ENCODE measurements at regions not wholly inside any gene's neighbourhood (a gene's known extent, or its start where the extent isn't known, plus 50 kb on each side); places are given as distances from the start of the nearest gene placed in this dataset.

GRCh38 chr10:59563531-59563930, 146.1 kb downstream of the SLC16A9 start:
- no peak for DNase-seq
- ATAC-seq = no peak
- no peaks in the 10 kb centered on the region for H3K36me3 ChIP-seq
- no peak overlapping the region for H3K4me3 ChIP-seq
- 80% methylated on average over 1 of the region's 1 CpG for WGBS (ENCODE audit: insufficient coverage, low coverage, low lambda C conversion rate, missing lambda C conversion rate)
- H3K4me1 ChIP-seq = no peaks in the 10 kb centered on the region
- intact Hi-C loops (cut with DNase I) = no loop called here
- no peak for TF ChIP-seq CTCF (IDR thresholded peaks at IDR 0.05)
- TF ChIP-seq POLR2A (IDR thresholded peaks at IDR 0.05) = no peak
- H3K9me3 ChIP-seq = no peaks in the 10 kb centered on the region
- H3K27ac ChIP-seq = no peak overlapping the region
- H3K27me3 ChIP-seq = no peaks in the 10 kb centered on the region

GRCh38 chr10:59562126-59562525, 147.5 kb downstream of the SLC16A9 start:
- intact Hi-C loops (cut with DNase I) = no loop called here
- no peaks in the 10 kb centered on the region for H3K36me3 ChIP-seq
- H3K27me3 ChIP-seq = no peaks in the 10 kb centered on the region
- H3K4me1 ChIP-seq = no peaks in the 10 kb centered on the region
- TF ChIP-seq POLR2A (IDR thresholded peaks at IDR 0.05) (no peak), CTCF (IDR thresholded peaks at IDR 0.05) (no peak)
- ATAC-seq (no peak), DNase-seq (no peak)
- no peaks in the 10 kb centered on the region for H3K9me3 ChIP-seq
- WGBS (ENCODE audit: insufficient coverage, low coverage, low lambda C conversion rate, missing lambda C conversion rate) = 27% methylated on average over 2 of the region's 3 CpGs
- H3K27ac ChIP-seq = no peak overlapping the region
- H3K4me3 ChIP-seq = no peak overlapping the region

DNA sequence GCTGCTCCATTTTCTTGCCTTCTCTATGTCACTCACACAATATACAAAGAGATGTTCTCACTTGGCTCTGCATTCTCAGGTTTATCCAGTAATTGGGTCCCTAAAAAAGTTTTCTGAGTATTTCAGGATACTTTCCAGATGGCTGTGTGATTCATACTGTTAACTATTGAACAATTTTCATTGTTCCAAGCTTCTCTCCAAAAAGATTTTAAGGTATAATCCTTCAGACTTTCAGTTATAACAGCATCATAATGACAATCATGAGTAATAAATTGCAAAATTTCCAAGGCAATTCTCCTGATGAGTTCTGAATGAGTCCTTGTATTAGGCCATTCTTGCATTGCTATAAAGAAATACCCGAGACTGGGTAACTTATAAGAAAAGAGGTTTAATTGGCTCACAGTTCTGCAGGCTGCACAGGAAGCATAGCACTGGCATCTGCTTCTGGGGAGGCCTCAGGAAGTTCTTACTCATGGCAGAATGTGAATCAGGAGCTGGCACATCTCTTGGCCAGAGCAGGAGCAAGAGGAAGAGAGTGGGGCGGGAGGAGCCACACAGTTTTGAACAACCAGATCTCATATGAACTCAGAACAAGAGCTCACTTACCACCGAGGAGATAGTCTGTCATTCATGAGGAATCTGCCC, 148.1 kb downstream of the SLC16A9 start:
- Histone ChIP-seq H3K27ac (no peak overlapping the region), H3K4me1 (no peaks in the 10 kb centered on the region), H3K9me3 (no peaks in the 10 kb centered on the region), H3K36me3 (no peaks in the 10 kb centered on the region), H3K4me3 (no peak overlapping the region), H3K27me3 (no peaks in the 10 kb centered on the region)
- 77% methylated on average over 1 of the region's 3 CpGs for WGBS (ENCODE audit: insufficient coverage, low coverage, low lambda C conversion rate, missing lambda C conversion rate)
- DNase-seq (no peak), ATAC-seq (no peak)
- intact Hi-C loops (cut with DNase I) = no loop called here
- TF ChIP-seq CTCF (IDR thresholded peaks at IDR 0.05) (no peak), POLR2A (IDR thresholded peaks at IDR 0.05) (no peak)

- WGBS (ENCODE audit: insufficient coverage, low coverage, low lambda C conversion rate, missing lambda C conversion rate) = 28% methylated on average over 2 of the region's 2 CpGs
- Histone ChIP-seq H3K36me3 (no peaks in the 10 kb centered on the region), H3K9me3 (no peaks in the 10 kb centered on the region), H3K27me3 (no peaks in the 10 kb centered on the region), H3K4me3 (no peak overlapping the region), H3K4me1 (no peaks in the 10 kb centered on the region), H3K27ac (no peak overlapping the region)
- ATAC-seq (peak; percentile 43 to 87 (median 73)), DNase-seq (no peak)
- intact Hi-C loops (cut with DNase I) = no loop called here
- TF ChIP-seq POLR2A (IDR thresholded peaks at IDR 0.05) (no peak), CTCF (IDR thresholded peaks at IDR 0.05) (no peak)
Measured at GRCh38 chr10:59560990-59561389, 148.7 kb downstream of the SLC16A9 start.

- DNase-seq = no peak
- intact Hi-C loops (cut with DNase I) = no loop called here
- no peak overlapping the region for H3K4me3 ChIP-seq
- no peak overlapping the region for H3K27ac ChIP-seq
- H3K9me3 ChIP-seq = no peaks in the 10 kb centered on the region
- no peak for TF ChIP-seq POLR2A (IDR thresholded peaks at IDR 0.05)
- no peak for TF ChIP-seq CTCF (IDR thresholded peaks at IDR 0.05)
- no peaks in the 10 kb centered on the region for H3K27me3 ChIP-seq
- no peaks in the 10 kb centered on the region for H3K4me1 ChIP-seq
- 46% methylated on average over 2 of the region's 2 CpGs for WGBS (ENCODE audit: insufficient coverage, low coverage, low lambda C conversion rate, missing lambda C conversion rate)
- ATAC-seq = no peak
- H3K36me3 ChIP-seq = no peaks in the 10 kb centered on the region
Measured at GRCh38 chr10:59560161-59560560, 149.5 kb downstream of the SLC16A9 start.

Data from right lobe of liver (tissue), 6 donors.